ENCODE measurements at regions not wholly inside any gene's neighbourhood (a gene's known extent, or its start where the extent isn't known, plus 50 kb on each side); places are given as distances from the start of the nearest gene placed in this dataset.

DNA sequence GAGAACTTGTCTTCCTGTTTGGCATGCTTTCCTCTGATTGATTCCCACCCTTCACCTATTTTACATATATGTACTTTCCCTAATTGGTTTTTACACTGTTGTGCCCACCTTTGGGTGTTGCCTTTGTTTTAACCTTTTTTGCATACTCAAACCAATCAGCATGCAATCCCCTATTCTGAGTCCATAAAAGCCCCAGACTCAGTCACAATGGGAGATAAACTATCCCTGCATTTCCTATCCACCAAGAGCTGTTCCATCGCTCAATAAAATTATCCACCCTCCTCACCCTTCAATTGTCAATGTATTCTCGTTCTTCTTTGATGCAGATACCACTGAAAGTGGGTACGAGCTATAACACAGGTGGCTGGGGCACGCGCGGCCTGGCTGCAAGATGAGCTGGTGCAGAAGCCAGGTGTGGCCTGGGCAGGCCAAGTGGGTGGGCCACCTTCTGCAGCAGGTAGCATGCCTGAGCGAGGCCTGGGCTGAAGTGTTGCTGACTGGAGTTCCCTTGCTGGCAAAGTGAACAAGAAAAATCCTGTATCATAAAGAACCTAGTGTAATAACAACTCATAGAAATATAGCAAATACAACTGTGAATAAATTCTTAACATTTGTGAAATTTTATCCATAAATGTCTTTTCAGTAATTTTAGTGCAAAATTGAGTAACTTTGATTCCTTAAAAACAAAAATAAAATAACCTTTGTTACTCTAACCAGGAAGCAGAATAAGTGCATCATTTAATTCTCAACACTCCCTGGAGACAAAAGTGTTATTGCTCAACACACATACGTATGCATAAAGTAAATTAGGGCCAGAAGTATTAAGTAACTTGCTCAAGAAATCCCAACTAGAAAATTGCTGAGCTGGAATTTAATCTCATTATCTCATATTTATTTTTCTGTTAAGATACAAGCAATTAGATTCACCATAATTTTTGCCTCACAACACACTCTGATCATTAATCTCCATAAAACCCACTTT is 685.3 kb upstream of the EDIL3 start:
- POLR2A ChIA-PET: no interaction called here
- intact Hi-C loops (cut with micrococcal nuclease): no loop called here
- CTCF ChIA-PET: no interaction called here
- no peaks in the 10 kb centered on the region for H3K4me1 Mint-ChIP-seq (ENCODE audit: low read depth)
- H3K36me3 Mint-ChIP-seq: no peaks in the 10 kb centered on the region
- peaks cover 5% of the 10 kb centered on the region for H3K9me3 Mint-ChIP-seq
- H3K27me3 Mint-ChIP-seq: no peaks in the 10 kb centered on the region
- H3K27ac Mint-ChIP-seq: no peak overlapping the region
- no peak for DNase-seq
- no peak overlapping the region for H3K4me3 Mint-ChIP-seq

DNA sequence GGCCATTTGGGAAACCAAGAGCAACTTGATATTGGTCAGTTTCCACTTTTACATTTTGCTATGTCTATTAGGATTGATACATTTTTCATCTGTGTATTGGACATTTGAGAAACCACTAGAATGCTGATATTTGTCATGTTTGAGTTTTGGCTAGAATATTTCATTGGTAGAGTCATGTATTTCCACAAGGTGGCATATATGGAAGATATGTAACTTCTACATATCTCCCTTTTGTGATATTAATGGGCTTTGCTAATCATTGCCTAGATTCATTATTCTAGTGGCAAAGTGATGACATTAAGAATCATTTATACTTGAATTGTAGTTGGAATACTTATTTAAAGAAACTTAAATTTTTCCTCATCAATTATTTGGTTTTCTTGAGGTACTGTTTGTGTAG is 692.9 kb upstream of the EDIL3 start:
- intact Hi-C loops (cut with micrococcal nuclease): no loop called here
- Mint-ChIP-seq H3K4me3 (no peak overlapping the region), H3K9me3 (peaks cover 5% of the 10 kb centered on the region), H3K27ac (no peak overlapping the region), H3K27me3 (no peaks in the 10 kb centered on the region), H3K4me1 (ENCODE audit: low read depth) (no peaks in the 10 kb centered on the region), H3K36me3 (no peaks in the 10 kb centered on the region)
- no peak for DNase-seq
- ChIA-PET CTCF (no interaction called here), POLR2A (no interaction called here)

DNA sequence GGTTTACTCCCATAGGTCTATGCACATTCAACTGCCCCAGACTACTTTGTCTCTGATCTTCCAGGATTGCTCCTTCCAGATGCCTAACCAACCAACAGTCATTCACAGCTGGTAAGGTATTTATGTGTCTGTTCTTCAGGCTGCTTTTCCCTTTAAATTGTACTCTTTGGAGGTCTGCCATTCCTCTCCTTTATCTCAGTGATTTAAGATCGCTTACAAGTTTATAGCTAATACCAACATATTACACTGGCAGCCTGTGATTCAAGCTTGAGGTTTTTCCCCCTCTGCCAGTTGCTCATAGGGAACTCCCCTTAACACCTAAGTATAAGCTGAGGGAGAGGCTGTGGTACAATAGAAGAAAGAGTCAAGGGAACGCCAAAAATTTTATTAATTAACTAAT is 711.7 kb upstream of the EDIL3 start:
- H3K4me3 Mint-ChIP-seq: no peak overlapping the region
- no peak overlapping the region for H3K27ac Mint-ChIP-seq
- POLR2A ChIA-PET: no interaction called here
- intact Hi-C loops (cut with micrococcal nuclease): no loop called here
- DNase-seq: no peak
- H3K36me3 Mint-ChIP-seq: no peaks in the 10 kb centered on the region
- peaks cover 13% of the 10 kb centered on the region for H3K9me3 Mint-ChIP-seq
- no peaks in the 10 kb centered on the region for H3K4me1 Mint-ChIP-seq (ENCODE audit: low read depth)
- CTCF ChIA-PET: no interaction called here
- H3K27me3 Mint-ChIP-seq: no peaks in the 10 kb centered on the region

DNA sequence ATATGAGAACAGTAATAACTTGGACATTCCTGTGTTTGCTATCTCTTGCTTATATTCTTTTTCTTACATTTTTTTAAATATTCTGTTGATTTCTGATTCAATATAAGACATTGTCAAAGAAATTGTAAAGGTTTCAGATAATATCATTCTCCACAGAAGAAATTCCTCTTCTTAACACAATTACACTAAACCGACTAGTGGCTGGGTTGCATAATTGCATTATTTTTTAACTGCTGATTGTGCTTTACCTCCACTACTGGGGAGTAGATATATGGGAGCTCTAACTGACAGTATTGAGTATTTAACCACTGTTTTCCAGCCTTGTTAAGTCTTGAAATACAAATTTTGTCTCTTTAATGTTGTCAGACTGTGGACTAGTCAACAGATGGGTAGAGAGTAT is 723.8 kb upstream of the EDIL3 start:
- Mint-ChIP-seq H3K36me3 (no peaks in the 10 kb centered on the region), H3K27me3 (no peaks in the 10 kb centered on the region), H3K4me1 (ENCODE audit: low read depth) (no peaks in the 10 kb centered on the region), H3K4me3 (no peak overlapping the region), H3K9me3 (peaks cover 6% of the 10 kb centered on the region), H3K27ac (no peak overlapping the region)
- DNase-seq: no peak
- CTCF ChIA-PET: no interaction called here
- POLR2A ChIA-PET: no interaction called here
- intact Hi-C loops (cut with micrococcal nuclease): no loop called here

DNA sequence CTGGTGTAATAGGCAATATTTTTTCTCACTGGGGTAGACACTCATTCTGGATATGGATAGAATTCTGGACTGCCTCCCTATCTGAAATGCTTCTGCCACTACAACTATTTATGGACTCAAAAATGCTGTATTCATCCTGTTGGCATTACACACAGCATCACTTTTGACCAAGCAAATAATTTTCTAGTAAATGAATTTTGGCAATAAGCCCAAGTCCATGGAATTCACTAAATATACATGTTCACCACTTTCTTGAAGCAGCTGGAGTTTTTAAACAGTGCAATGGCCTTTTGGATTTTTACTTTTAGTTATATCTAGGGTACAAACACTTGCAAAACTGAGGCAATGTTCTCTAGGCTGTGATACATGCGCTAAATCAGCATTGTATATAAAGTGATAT is 724.9 kb upstream of the EDIL3 start:
- intact Hi-C loops (cut with micrococcal nuclease): no loop called here
- Mint-ChIP-seq H3K4me1 (ENCODE audit: low read depth) (no peaks in the 10 kb centered on the region), H3K36me3 (no peaks in the 10 kb centered on the region), H3K27me3 (no peaks in the 10 kb centered on the region), H3K27ac (no peak overlapping the region), H3K4me3 (no peak overlapping the region), H3K9me3 (peaks cover 6% of the 10 kb centered on the region)
- POLR2A ChIA-PET: no interaction called here
- DNase-seq: no peak
- CTCF ChIA-PET: no interaction called here

DNA sequence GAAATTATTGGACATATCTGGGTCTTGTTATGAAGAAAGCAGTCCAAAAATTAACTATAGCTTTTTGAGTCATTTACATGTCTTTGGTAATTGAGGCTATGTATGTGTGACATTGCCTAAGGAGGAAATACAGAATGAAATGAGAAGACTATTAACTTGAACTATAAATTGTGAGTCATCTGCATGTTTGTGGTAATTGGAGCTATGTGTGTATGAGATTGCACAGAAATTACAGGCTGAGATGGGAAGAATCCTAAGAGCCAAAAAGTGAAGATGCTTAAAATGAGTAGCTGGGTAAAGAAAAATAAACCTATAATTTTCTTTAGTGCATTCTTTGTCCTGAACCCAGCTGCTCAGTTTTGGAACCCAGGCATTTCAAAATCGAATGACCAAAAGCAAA is 747.6 kb upstream of the EDIL3 start:
- ChIA-PET POLR2A (no interaction called here), CTCF (no interaction called here)
- no peak for DNase-seq

DNA sequence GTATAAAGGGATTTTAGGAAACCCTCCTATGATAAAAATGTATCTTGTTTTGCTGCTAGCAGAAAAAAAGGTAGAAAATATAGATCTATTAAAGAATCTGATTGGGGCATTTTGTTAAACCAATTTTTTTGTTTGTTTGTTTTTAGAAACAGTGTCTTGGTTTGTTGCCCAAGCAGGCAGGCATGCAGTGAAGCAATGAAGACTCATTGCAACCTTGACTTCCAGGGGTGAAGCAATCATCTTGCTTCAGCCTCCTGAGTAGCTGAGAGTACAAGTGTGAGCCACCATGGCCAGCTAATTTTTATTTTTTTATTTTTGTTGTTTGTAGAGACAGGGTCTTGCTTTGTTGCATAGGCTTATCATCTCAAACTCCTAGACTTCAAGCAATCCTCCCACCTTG is 755.8 kb upstream of the EDIL3 start:
- Mint-ChIP-seq H3K36me3 (no peaks in the 10 kb centered on the region), H3K27ac (no peak overlapping the region), H3K27me3 (no peaks in the 10 kb centered on the region), H3K4me3 (no peak overlapping the region), H3K9me3 (peaks cover 7% of the 10 kb centered on the region), H3K4me1 (ENCODE audit: low read depth) (no peaks in the 10 kb centered on the region)
- CTCF ChIA-PET: no interaction called here
- no peak for DNase-seq
- intact Hi-C loops (cut with micrococcal nuclease): no loop called here
- POLR2A ChIA-PET: no interaction called here

More for the DNA sequence above, 747.6 kb upstream of the EDIL3 start:
- Mint-ChIP-seq H3K27ac (no peak overlapping the region), H3K36me3 (no peaks in the 10 kb centered on the region), H3K27me3 (no peaks in the 10 kb centered on the region), H3K4me3 (no peak overlapping the region), H3K9me3 (peaks cover 9% of the 10 kb centered on the region), H3K4me1 (ENCODE audit: low read depth) (no peaks in the 10 kb centered on the region)
- intact Hi-C loops (cut with micrococcal nuclease): no loop called here

DNA sequence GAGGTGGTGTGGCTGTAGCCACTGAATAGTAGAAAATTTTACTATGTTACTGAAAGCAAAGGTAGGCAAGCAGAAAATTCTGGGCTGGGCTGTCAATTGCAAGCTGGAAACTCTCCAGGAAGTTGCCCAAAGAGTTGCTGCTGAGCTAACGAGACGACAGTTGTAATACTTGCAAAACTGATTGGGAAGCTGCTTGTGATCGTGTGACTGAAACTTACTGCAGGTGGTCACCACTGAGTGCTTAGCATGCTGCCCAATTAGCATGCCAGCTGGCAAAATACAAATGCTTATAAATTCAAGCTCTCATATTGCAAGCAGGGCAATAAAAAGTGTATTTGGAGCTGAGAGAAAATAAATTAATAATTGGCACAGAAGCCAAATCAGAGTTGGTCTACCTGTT is 758.5 kb upstream of the EDIL3 start:
- ChIA-PET CTCF (no interaction called here), POLR2A (no interaction called here)
- Mint-ChIP-seq H3K36me3 (no peaks in the 10 kb centered on the region), H3K27me3 (no peaks in the 10 kb centered on the region), H3K4me3 (no peak overlapping the region), H3K4me1 (ENCODE audit: low read depth) (no peaks in the 10 kb centered on the region), H3K9me3 (peaks cover 4% of the 10 kb centered on the region), H3K27ac (no peak overlapping the region)
- no peak for DNase-seq
- intact Hi-C loops (cut with micrococcal nuclease): no loop called here

DNA sequence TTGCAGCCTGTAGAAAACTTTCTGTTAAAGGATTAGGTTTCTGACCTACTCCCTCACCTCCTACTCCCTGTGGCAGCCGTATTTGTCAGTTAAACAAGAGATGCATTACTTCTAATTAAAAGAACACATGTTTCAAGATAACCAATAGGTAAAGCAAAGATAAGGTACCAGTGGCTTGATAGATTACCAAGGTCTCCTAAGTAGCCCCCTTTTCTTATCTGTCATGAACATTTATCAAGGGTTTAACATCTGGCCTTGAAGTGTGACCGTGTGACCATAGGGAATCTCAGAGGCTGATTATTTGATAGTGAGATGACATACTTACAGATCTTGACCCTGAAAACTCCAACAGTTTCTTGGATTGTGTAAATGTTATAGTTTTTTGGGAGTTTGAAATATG is 764.0 kb upstream of the EDIL3 start:
- intact Hi-C loops (cut with micrococcal nuclease): no loop called here
- Mint-ChIP-seq H3K36me3 (no peaks in the 10 kb centered on the region), H3K4me3 (no peak overlapping the region), H3K9me3 (peaks cover under 1% of the 10 kb centered on the region), H3K27me3 (no peaks in the 10 kb centered on the region), H3K4me1 (ENCODE audit: low read depth) (no peaks in the 10 kb centered on the region), H3K27ac (no peak overlapping the region)
- ChIA-PET POLR2A (no interaction called here), CTCF (no interaction called here)
- DNase-seq: no peak

DNA sequence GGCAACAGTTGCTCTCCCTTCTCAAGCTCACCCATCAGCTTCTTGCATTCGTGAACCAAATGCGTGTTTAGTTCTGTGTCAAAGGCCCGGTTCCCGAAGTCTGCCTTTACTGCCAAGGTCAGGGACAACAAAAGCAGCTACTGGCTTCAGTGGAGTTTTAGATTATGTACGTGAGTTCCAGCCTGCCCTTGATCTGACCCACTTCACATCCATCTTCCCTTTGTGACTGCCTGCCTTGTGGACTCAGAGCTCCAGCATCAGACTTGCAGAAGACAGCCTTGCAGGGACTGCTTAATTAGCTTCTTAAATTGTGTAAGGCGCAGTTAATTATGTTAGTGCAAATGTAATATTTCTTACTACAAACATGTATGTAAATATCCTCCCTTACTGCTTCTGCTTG is 774.7 kb upstream of the EDIL3 start:
- no peaks in the 10 kb centered on the region for H3K4me1 Mint-ChIP-seq (ENCODE audit: low read depth)

DNA sequence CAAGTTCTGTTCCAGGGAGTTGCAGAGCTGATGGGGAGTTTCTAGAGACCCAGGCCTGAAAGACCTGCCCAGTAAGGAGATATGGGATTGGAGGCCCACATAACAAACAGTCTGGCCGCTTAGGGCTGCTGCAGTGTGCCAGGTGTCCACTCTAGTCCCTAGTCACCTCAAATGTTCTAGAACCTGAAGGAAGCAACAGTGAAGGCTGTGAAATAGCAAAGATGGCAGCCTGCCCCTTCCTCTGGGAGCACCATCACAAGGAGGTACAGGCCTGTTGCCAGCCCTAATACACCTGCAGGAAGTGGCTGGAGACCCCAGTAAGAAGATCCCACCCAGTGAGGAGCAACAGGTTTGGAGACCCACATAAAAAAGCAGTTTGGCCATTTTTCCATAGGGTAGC is 783.8 kb upstream of the EDIL3 start:
- H3K4me1 Mint-ChIP-seq (ENCODE audit: low read depth): no peaks in the 10 kb centered on the region
- no peak for DNase-seq
- ChIA-PET CTCF (no interaction called here), POLR2A (no interaction called here)
- intact Hi-C loops (cut with micrococcal nuclease): no loop called here
- H3K4me3 Mint-ChIP-seq: no peak overlapping the region
- H3K36me3 Mint-ChIP-seq: no peaks in the 10 kb centered on the region
- no peak overlapping the region for H3K27ac Mint-ChIP-seq
- H3K9me3 Mint-ChIP-seq: peaks cover 10% of the 10 kb centered on the region
- no peaks in the 10 kb centered on the region for H3K27me3 Mint-ChIP-seq

More for the DNA sequence above, 774.7 kb upstream of the EDIL3 start:
- Mint-ChIP-seq H3K9me3 (peaks cover 5% of the 10 kb centered on the region), H3K27ac (no peak overlapping the region), H3K4me3 (no peak overlapping the region), H3K36me3 (no peaks in the 10 kb centered on the region), H3K27me3 (no peaks in the 10 kb centered on the region)
- DNase-seq: no peak
- ChIA-PET CTCF (no interaction called here), POLR2A (no interaction called here)
- intact Hi-C loops (cut with micrococcal nuclease): no loop called here

DNA sequence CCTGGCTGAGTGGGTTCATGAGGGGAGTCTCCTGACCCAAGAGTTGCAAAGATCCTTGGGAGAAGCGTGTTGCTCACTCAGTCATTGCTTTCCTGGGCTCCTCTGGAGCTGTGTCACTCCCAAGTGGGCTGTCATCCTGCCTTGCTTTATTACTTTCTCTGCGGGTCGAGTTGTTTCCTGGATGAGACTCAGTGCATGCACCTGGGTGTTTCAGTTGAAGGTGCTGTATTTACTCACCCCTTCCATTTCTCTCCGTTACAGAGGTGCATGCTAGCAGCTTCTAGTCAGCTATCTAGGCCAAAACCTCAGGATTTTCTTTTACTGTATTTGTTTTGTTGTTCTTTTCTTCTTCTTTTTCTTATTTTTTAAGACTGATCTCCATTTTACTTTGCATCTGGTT is 785.5 kb upstream of the EDIL3 start:
- Mint-ChIP-seq H3K27ac (no peak overlapping the region), H3K4me3 (no peak overlapping the region), H3K9me3 (peaks cover 5% of the 10 kb centered on the region), H3K4me1 (ENCODE audit: low read depth) (no peaks in the 10 kb centered on the region), H3K27me3 (no peaks in the 10 kb centered on the region), H3K36me3 (no peaks in the 10 kb centered on the region)
- no peak for DNase-seq
- intact Hi-C loops (cut with micrococcal nuclease): no loop called here
- CTCF ChIA-PET: no interaction called here
- POLR2A ChIA-PET: no interaction called here

DNA sequence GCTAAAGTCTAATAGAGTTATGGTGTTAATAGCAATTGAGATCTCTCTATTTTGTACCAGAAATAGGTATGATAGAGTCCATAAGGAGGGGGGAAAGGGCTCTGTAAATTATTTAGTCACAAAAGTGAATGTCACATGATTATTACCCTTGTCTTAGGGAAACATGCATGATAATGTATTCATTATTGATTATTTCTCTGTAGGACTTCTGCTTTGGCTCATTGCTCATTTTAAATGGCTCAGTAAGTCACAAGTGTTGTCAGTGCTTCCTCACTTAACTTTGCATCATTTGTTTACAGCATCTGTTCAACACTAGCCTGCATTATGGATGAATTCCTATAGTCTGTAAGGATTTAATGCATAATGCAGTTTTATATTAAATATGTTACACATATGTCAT is 788.8 kb upstream of the EDIL3 start:
- Mint-ChIP-seq H3K4me1 (ENCODE audit: low read depth) (no peaks in the 10 kb centered on the region), H3K27me3 (no peaks in the 10 kb centered on the region), H3K4me3 (no peak overlapping the region), H3K9me3 (no peaks in the 10 kb centered on the region), H3K36me3 (no peaks in the 10 kb centered on the region), H3K27ac (no peak overlapping the region)
- no peak for DNase-seq
- ChIA-PET POLR2A (no interaction called here), CTCF (no interaction called here)
- intact Hi-C loops (cut with micrococcal nuclease): no loop called here

All from activated CD4-positive, alpha-beta memory T cell treated with anti-CD3 and anti-CD28 coated beads for 36 hours (primary cell).